SK-N-SH treated with all-trans-retinoic acid at 6 μM for 48 hours (cell line): ENCODE measurements at regions not wholly inside any gene's neighbourhood (a gene's known extent, or its start where the extent isn't known, plus 50 kb on each side); places are given as distances from the start of the nearest gene placed in this dataset.

Experiments used
- ATAC-seq: fragments of 200-7000 bp; cut with Tn5 transposase; 3 replicates; pipeline ENCODE4 v1.9.1; 2020; ENCODE audit warnings: mild to moderate bottlenecking, moderate library complexity
- ARNTL ChIP-seq: fragments of 450-650 bp; formaldehyde crosslinking; IDR thresholded peaks from 2 replicates; pipeline ENCODE4 v1.5.0; 2020; ENCODE audit warnings: low read depth, mild to moderate bottlenecking, moderate library complexity, borderline replicate concordance
- BACH2 ChIP-seq: fragments of 250-450 bp; sonication (Bioruptor Pico); IDR thresholded peaks from 2 replicates; pipeline ENCODE4 v1.9.0; 2021; ENCODE audit warnings: mild to moderate bottlenecking, borderline replicate concordance
- GLIS3 ChIP-seq: fragments of 250-450 bp; sonication (Bioruptor Pico); IDR thresholded peaks from 2 replicates; pipeline ENCODE4 v1.5.0; 2020; ENCODE audit warnings: mild to moderate bottlenecking, moderate library complexity
- ISL1 ChIP-seq: fragments of 250-450 bp; sonication (Bioruptor Pico); IDR thresholded peaks from 2 replicates; pipeline ENCODE4 v2.1.2; 2022; ENCODE audit warnings: mild to moderate bottlenecking, moderate library complexity
- RARB ChIP-seq: fragments of 250-450 bp; sonication (Bioruptor Pico); IDR thresholded peaks from 2 replicates; pipeline ENCODE4 v1.8.0; 2021; ENCODE audit warnings: mild to moderate bottlenecking, moderate library complexity
- SNAI2 ChIP-seq: fragments of 250-450 bp; sonication (Bioruptor Pico); IDR thresholded peaks from 2 replicates; pipeline ENCODE4 v1.5.0; 2020; ENCODE audit warnings: mild to moderate bottlenecking, moderate library complexity
- TCF4 ChIP-seq: fragments of 250-450 bp; sonication (Bioruptor Pico); IDR thresholded peaks from 2 replicates; pipeline ENCODE4 v1.8.0; 2021; ENCODE audit warnings: mild to moderate bottlenecking, moderate library complexity, borderline replicate concordance
- TOX ChIP-seq: fragments of 250-450 bp; sonication (Bioruptor Pico); IDR thresholded peaks from 2 replicates; pipeline ENCODE4 v1.8.0; 2021; ENCODE audit warnings: mild to moderate bottlenecking, moderate library complexity, borderline replicate concordance
- ZC3H10 ChIP-seq: fragments of 250-450 bp; sonication (Bioruptor Pico); IDR thresholded peaks from 2 replicates; pipeline ENCODE4 v1.5.1; 2021; ENCODE audit warnings: mild to moderate bottlenecking, moderate library complexity
- ZFP3 ChIP-seq: fragments of 250-450 bp; sonication (Bioruptor Pico); IDR thresholded peaks from 2 replicates; pipeline ENCODE4 v1.5.0; 2020; ENCODE audit warnings: mild to moderate bottlenecking, moderate library complexity
- ZFP30 ChIP-seq: fragments of 450-650 bp; formaldehyde crosslinking; IDR thresholded peaks from 2 replicates; pipeline ENCODE4 v1.5.0; 2022; ENCODE audit warnings: mild to moderate bottlenecking, moderate library complexity
- ZNF565 ChIP-seq: fragments of 450-650 bp; formaldehyde crosslinking; conservative IDR thresholded peaks from 2 replicates; pipeline ENCODE4 v1.5.0; 2020; ENCODE audit warnings: low read depth, mild to moderate bottlenecking, moderate library complexity
- ZNF70 ChIP-seq: fragments of 450-650 bp; formaldehyde crosslinking; IDR thresholded peaks from 2 replicates; pipeline ENCODE4 v1.5.0; 2020; ENCODE audit warnings: mild to moderate bottlenecking, moderate library complexity
- ZNF8 ChIP-seq: fragments of 450-650 bp; formaldehyde crosslinking; IDR thresholded peaks from 2 replicates; pipeline ENCODE4 v1.5.0; 2020; ENCODE audit warnings: mild to moderate bottlenecking, moderate library complexity
- TF ChIP-seq, protein P1 (sequence below): fragments of 250-450 bp; sonication (Bioruptor Pico); IDR thresholded peaks from 2 replicates; pipeline ENCODE4 v1.8.0; 2020; ENCODE audit warnings: mild to moderate bottlenecking, moderate library complexity, borderline replicate concordance
- TF ChIP-seq, protein P2 (sequence below): fragments of 250-450 bp; sonication (Bioruptor Pico); IDR thresholded peaks from 2 replicates; pipeline ENCODE4 v1.5.0; 2020; ENCODE audit warnings: mild to moderate bottlenecking, moderate library complexity
- TF ChIP-seq, protein P3 (sequence below): fragments of 250-450 bp; sonication (Bioruptor Pico); IDR thresholded peaks from 2 replicates; pipeline ENCODE4 v1.5.1; 2021; ENCODE audit warnings: mild to moderate bottlenecking, moderate library complexity
- TF ChIP-seq, protein P4 (sequence below): fragments of 250-450 bp; sonication (Bioruptor Pico); IDR thresholded peaks from 2 replicates; pipeline ENCODE4 v1.8.0; 2021; ENCODE audit warnings: low read depth, mild to moderate bottlenecking, moderate library complexity, borderline replicate concordance
- TF ChIP-seq, protein P5 (sequence below): fragments of 250-450 bp; sonication (Bioruptor Pico); IDR thresholded peaks from 2 replicates; pipeline ENCODE4 v1.5.1; 2020; ENCODE audit warnings: low read depth, mild to moderate bottlenecking, moderate library complexity

DNA sequence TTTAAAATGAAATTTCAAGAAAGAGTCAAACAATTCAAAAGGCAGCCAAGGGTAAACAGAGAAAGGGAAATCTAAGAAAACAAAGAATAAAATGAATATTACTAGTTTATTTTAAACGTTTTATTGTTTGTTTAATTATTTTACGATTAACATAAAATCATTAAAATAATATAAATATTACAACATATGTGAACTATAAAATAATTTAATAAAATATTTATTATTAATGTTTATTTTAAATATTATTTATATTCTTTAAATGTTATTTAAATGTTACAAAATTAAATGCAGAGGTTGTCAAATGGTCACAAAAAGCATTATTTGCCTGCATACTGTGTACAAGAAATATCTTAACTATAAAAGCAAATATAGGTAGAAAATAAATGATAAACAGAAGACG, 786.7 kb upstream of the GHITM start:
- no peak for ATAC-seq
- TF ChIP-seq, protein P1, sequence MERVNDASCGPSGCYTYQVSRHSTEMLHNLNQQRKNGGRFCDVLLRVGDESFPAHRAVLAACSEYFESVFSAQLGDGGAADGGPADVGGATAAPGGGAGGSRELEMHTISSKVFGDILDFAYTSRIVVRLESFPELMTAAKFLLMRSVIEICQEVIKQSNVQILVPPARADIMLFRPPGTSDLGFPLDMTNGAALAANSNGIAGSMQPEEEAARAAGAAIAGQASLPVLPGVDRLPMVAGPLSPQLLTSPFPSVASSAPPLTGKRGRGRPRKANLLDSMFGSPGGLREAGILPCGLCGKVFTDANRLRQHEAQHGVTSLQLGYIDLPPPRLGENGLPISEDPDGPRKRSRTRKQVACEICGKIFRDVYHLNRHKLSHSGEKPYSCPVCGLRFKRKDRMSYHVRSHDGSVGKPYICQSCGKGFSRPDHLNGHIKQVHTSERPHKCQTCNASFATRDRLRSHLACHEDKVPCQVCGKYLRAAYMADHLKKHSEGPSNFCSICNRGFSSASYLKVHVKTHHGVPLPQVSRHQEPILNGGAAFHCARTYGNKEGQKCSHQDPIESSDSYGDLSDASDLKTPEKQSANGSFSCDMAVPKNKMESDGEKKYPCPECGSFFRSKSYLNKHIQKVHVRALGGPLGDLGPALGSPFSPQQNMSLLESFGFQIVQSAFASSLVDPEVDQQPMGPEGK (CRISPR knock-in tag): no peak
- TF ChIP-seq GLIS3: no peak
- no peak for TF ChIP-seq ZNF8 (CRISPR knock-in tag)
- TF ChIP-seq ZFP3 (CRISPR knock-in tag): no peak
- TF ChIP-seq ZNF565 (CRISPR knock-in tag): no peak
- TF ChIP-seq ZNF70 (CRISPR knock-in tag): no peak
- TF ChIP-seq ISL1 (CRISPR knock-in tag): no peak
- TF ChIP-seq, all 23 proteins: peak for 0

DNA sequence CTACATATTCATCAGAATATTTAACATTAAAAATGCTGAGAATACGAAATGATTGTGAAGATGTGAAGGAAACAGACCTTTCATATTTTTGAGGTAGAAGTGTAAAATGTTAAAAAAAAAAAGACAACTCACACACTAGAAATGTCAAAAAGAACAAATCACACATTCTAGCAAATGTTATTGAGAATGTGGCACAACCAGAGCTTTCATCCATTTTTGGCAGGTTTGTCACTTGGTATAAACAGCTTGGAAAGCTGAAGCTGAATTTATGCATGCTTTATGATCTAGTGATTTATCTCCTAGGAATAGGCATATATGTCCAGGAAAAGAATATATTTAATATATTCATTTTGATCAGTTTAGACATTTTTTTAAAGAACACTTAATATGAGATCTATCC, 784.9 kb upstream of the GHITM start:
- no peak for ATAC-seq
- TF ChIP-seq ZNF8 (CRISPR knock-in tag): no peak
- no peak for TF ChIP-seq ZC3H10 (CRISPR knock-in tag)
- no peak for TF ChIP-seq BACH2 (CRISPR knock-in tag)
- TF ChIP-seq ZNF70 (CRISPR knock-in tag): no peak
- no peak for TF ChIP-seq ZNF565 (CRISPR knock-in tag)
- TF ChIP-seq, protein P2, sequence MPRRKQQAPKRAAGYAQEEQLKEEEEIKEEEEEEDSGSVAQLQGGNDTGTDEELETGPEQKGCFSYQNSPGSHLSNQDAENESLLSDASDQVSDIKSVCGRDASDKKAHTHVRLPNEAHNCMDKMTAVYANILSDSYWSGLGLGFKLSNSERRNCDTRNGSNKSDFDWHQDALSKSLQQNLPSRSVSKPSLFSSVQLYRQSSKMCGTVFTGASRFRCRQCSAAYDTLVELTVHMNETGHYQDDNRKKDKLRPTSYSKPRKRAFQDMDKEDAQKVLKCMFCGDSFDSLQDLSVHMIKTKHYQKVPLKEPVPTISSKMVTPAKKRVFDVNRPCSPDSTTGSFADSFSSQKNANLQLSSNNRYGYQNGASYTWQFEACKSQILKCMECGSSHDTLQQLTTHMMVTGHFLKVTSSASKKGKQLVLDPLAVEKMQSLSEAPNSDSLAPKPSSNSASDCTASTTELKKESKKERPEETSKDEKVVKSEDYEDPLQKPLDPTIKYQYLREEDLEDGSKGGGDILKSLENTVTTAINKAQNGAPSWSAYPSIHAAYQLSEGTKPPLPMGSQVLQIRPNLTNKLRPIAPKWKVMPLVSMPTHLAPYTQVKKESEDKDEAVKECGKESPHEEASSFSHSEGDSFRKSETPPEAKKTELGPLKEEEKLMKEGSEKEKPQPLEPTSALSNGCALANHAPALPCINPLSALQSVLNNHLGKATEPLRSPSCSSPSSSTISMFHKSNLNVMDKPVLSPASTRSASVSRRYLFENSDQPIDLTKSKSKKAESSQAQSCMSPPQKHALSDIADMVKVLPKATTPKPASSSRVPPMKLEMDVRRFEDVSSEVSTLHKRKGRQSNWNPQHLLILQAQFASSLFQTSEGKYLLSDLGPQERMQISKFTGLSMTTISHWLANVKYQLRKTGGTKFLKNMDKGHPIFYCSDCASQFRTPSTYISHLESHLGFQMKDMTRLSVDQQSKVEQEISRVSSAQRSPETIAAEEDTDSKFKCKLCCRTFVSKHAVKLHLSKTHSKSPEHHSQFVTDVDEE (CRISPR knock-in tag): no peak
- TF ChIP-seq, protein P3, sequence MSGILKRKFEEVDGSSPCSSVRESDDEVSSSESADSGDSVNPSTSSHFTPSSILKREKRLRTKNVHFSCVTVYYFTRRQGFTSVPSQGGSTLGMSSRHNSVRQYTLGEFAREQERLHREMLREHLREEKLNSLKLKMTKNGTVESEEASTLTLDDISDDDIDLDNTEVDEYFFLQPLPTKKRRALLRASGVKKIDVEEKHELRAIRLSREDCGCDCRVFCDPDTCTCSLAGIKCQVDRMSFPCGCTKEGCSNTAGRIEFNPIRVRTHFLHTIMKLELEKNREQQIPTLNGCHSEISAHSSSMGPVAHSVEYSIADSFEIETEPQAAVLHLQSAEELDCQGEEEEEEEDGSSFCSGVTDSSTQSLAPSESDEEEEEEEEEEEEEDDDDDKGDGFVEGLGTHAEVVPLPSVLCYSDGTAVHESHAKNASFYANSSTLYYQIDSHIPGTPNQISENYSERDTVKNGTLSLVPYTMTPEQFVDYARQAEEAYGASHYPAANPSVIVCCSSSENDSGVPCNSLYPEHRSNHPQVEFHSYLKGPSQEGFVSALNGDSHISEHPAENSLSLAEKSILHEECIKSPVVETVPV: no peak
- TF ChIP-seq ZFP30 (CRISPR knock-in tag): no peak
- no peak for TF ChIP-seq ARNTL (CRISPR knock-in tag)
- no peak for TF ChIP-seq TCF4 (CRISPR knock-in tag)
- TF ChIP-seq, protein P4, sequence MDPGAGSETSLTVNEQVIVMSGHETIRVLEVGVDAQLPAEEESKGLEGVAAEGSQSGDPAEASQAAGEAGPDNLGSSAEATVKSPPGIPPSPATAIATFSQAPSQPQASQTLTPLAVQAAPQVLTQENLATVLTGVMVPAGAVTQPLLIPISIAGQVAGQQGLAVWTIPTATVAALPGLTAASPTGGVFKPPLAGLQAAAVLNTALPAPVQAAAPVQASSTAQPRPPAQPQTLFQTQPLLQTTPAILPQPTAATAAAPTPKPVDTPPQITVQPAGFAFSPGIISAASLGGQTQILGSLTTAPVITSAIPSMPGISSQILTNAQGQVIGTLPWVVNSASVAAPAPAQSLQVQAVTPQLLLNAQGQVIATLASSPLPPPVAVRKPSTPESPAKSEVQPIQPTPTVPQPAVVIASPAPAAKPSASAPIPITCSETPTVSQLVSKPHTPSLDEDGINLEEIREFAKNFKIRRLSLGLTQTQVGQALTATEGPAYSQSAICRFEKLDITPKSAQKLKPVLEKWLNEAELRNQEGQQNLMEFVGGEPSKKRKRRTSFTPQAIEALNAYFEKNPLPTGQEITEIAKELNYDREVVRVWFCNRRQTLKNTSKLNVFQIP (CRISPR knock-in tag): no peak

DNA sequence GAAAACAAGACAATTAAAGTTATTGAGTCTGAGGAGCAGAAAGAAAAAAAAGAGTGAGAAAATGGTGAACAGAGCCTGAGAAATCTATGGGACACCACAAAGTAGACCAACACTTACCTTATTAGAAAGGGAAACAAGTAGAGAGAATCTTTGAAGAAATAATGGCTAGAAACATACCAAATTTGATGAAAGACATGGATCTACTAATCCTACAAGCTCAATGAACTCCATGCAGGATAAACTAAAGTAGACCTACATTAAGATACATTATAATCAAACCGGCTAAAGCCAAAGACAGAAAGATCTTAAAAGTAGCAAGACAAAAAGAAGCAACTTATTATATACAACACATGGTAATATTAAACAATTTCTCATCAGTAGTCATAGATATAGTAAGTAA, 782.3 kb upstream of the GHITM start:
- no peak for ATAC-seq
- TF ChIP-seq ZFP3 (CRISPR knock-in tag) (no peak), ZFP30 (CRISPR knock-in tag) (no peak), ZNF8 (CRISPR knock-in tag) (no peak), RARB (no peak), TOX (CRISPR knock-in tag) (no peak), ISL1 (CRISPR knock-in tag) (no peak), SNAI2 (CRISPR knock-in tag) (no peak), ZNF565 (CRISPR knock-in tag) (no peak)
- TF ChIP-seq, protein P3: no peak
- TF ChIP-seq, protein P5, sequence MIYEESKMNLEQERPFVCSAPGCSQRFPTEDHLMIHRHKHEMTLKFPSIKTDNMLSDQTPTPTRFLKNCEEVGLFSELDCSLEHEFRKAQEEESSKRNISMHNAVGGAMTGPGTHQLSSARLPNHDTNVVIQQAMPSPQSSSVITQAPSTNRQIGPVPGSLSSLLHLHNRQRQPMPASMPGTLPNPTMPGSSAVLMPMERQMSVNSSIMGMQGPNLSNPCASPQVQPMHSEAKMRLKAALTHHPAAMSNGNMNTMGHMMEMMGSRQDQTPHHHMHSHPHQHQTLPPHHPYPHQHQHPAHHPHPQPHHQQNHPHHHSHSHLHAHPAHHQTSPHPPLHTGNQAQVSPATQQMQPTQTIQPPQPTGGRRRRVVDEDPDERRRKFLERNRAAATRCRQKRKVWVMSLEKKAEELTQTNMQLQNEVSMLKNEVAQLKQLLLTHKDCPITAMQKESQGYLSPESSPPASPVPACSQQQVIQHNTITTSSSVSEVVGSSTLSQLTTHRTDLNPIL (CRISPR knock-in tag): no peak
- TF ChIP-seq, protein P2 (CRISPR knock-in tag): no peak
- TF ChIP-seq, all 23 proteins: peak for 0
